ENCODE measurements at regions not wholly inside any gene's neighbourhood (a gene's known extent, or its start where the extent isn't known, plus 50 kb on each side); places are given as distances from the start of the nearest gene placed in this dataset.

DNA sequence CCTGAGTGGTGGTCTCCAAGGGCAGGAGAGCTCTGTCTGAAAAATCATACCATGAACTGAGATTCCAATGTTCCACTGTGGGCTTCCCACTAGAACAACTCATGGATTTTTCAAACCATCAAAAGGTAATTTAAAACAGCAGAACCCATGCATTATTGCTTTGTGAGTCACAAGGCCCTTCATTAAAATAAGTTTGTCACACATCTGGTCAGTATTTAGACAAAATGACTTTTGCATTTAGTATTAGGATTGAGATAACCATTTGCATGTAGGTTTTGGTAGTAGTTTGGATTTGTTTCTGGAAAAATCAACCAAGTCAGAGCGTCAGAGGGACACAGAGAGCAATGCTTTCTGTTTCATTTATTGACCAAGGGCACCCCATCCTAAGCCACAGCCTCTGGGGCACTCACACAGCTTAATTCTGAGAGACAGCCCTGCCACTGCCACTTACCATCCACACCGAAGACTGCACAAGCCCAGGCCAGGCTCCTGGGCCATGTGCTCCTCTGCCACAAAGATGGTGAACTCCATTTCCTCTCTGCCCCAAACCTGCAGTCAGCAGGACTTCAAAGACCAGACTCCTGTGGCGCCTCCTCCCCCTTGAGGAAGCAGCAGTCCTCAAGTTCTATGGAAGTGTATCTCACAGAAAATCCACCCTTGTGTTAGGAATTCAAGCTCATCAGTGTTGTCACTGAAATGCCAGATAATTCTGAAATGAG, 132.6 kb upstream of the DUSP10 start:
- no peak for DNase-seq (ENCODE audit: low read depth, low spot score)
- Histone ChIP-seq H3K9ac (ENCODE audit: insufficient read length, low read depth) (no peak overlapping the region), H3K9me3 (ENCODE audit: insufficient read depth, low read length) (no peaks in the 10 kb centered on the region)

DNA sequence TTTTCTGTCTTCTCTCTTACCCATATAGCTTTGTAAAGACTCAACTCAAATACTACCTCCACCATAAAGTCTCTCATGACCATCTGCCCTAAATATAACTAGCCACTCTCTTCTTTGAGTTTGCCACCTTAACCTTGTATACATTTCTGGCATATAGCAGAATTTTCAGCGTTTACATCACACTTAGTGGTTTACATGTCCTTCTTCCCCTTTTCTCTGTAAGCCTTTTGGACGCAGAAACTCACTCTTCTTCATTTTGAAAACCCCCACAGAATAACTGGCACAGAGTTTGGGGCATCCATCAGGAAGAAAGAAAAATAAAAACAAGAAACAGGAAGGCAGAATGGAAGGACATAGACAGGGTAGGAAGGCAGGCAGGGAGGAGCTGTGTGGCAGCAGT, 131.8 kb upstream of the DUSP10 start:
- no peaks in the 10 kb centered on the region for H3K36me3 ChIP-seq (ENCODE audit: insufficient read depth, insufficient read length, low read length)
- H3K9ac ChIP-seq (ENCODE audit: insufficient read length, low read depth), result no peak overlapping the region
- DNase-seq (ENCODE audit: low read depth, low spot score), result no peak
- H3K4me1 ChIP-seq (ENCODE audit: insufficient read depth, insufficient read length), result no peaks in the 10 kb centered on the region
- no peak overlapping the region for H3K4me3 ChIP-seq (ENCODE audit: insufficient read length, low read depth)
- TF ChIP-seq YY1 (IDR thresholded peaks at IDR 0.05; ENCODE audit: insufficient read depth, insufficient read length), result no peak
- no peak for TF ChIP-seq SUZ12 (IDR thresholded peaks at IDR 0.05; ENCODE audit: extremely low read depth, insufficient read depth, insufficient read length)
- TF ChIP-seq ZNF274 (IDR thresholded peaks at IDR 0.05; ENCODE audit: low read depth, low read length), result no peak
- no peaks in the 10 kb centered on the region for H3K27me3 ChIP-seq (ENCODE audit: insufficient read depth, insufficient read length)
- no peaks in the 10 kb centered on the region for H3K9me3 ChIP-seq (ENCODE audit: insufficient read depth, low read length)

More for the DNA sequence above, 132.6 kb upstream of the DUSP10 start:
- Histone ChIP-seq H3K4me3 (ENCODE audit: insufficient read length, low read depth) (no peak overlapping the region), H3K27me3 (ENCODE audit: insufficient read depth, insufficient read length) (no peaks in the 10 kb centered on the region), H3K4me1 (ENCODE audit: insufficient read depth, insufficient read length) (no peaks in the 10 kb centered on the region), H3K36me3 (ENCODE audit: insufficient read depth, insufficient read length, low read length) (no peaks in the 10 kb centered on the region)
- TF ChIP-seq YY1 (IDR thresholded peaks at IDR 0.05; ENCODE audit: insufficient read depth, insufficient read length) (no peak), ZNF274 (IDR thresholded peaks at IDR 0.05; ENCODE audit: low read depth, low read length) (no peak), SUZ12 (IDR thresholded peaks at IDR 0.05; ENCODE audit: extremely low read depth, insufficient read depth, insufficient read length) (no peak)

- no peak for DNase-seq (ENCODE audit: low read depth, low spot score)
- no peaks in the 10 kb centered on the region for H3K4me1 ChIP-seq (ENCODE audit: insufficient read depth, insufficient read length)
- no peaks in the 10 kb centered on the region for H3K27me3 ChIP-seq (ENCODE audit: insufficient read depth, insufficient read length)
- H3K36me3 ChIP-seq (ENCODE audit: insufficient read depth, insufficient read length, low read length), result no peaks in the 10 kb centered on the region
- H3K9ac ChIP-seq (ENCODE audit: insufficient read length, low read depth), result no peak overlapping the region
- no peak overlapping the region for H3K4me3 ChIP-seq (ENCODE audit: insufficient read length, low read depth)
- H3K9me3 ChIP-seq (ENCODE audit: insufficient read depth, low read length), result no peaks in the 10 kb centered on the region
- TF ChIP-seq ZNF274 (IDR thresholded peaks at IDR 0.05; ENCODE audit: low read depth, low read length) (no peak), YY1 (IDR thresholded peaks at IDR 0.05; ENCODE audit: insufficient read depth, insufficient read length) (no peak), SUZ12 (IDR thresholded peaks at IDR 0.05; ENCODE audit: extremely low read depth, insufficient read depth, insufficient read length) (no peak)
These were observed 129.2 kb upstream of the DUSP10 start for GRCh38 chr1:221871056-221871455.

- TF ChIP-seq YY1 (IDR thresholded peaks at IDR 0.05; ENCODE audit: insufficient read depth, insufficient read length) (no peak), ZNF274 (IDR thresholded peaks at IDR 0.05; ENCODE audit: low read depth, low read length) (no peak), SUZ12 (IDR thresholded peaks at IDR 0.05; ENCODE audit: extremely low read depth, insufficient read depth, insufficient read length) (no peak)
- Histone ChIP-seq H3K9ac (ENCODE audit: insufficient read length, low read depth) (no peak overlapping the region), H3K27me3 (ENCODE audit: insufficient read depth, insufficient read length) (no peaks in the 10 kb centered on the region), H3K9me3 (ENCODE audit: insufficient read depth, low read length) (no peaks in the 10 kb centered on the region), H3K4me3 (ENCODE audit: insufficient read length, low read depth) (no peak overlapping the region), H3K4me1 (ENCODE audit: insufficient read depth, insufficient read length) (no peaks in the 10 kb centered on the region), H3K36me3 (ENCODE audit: insufficient read depth, insufficient read length, low read length) (no peaks in the 10 kb centered on the region)
- DNase-seq (ENCODE audit: low read depth, low spot score), result no peak
These were observed 127.9 kb upstream of the DUSP10 start for GRCh38 chr1:221869779-221870178.

DNA sequence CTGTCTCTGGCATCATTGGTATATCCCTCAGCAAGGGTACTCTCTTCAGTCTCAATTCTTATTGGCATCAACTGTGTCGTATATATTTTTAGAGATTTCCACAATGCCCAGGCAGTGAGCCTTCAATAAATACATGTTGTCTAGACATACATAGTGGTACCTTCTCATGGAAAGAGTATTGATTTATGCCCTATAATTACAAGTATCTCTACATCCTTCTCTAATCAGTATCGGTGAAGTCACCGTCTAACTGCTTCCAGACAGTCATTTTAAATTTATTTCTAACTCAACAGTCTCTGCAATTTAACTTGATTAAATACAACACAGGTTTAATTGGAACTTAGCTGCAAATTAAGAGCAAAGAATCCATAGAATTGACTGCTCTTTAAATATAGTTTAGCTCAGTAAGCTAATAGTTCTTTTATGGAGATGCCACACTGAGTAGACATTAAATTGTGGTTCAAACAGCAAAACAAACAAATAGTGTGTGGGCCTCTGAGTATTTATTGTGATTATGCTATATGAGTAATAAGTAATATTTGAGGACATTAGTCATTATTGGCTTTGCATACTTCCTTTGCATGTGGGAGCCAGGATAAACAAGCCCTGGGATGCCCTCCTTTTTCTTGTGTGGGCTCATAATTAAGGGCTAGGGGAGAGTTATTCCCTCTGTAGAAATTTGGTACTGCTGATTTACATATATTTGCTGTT, 126.9 kb upstream of the DUSP10 start:
- Histone ChIP-seq H3K36me3 (ENCODE audit: insufficient read depth, insufficient read length, low read length) (no peaks in the 10 kb centered on the region), H3K9ac (ENCODE audit: insufficient read length, low read depth) (no peak overlapping the region), H3K4me1 (ENCODE audit: insufficient read depth, insufficient read length) (no peaks in the 10 kb centered on the region), H3K27me3 (ENCODE audit: insufficient read depth, insufficient read length) (no peaks in the 10 kb centered on the region), H3K4me3 (ENCODE audit: insufficient read length, low read depth) (no peak overlapping the region), H3K9me3 (ENCODE audit: insufficient read depth, low read length) (no peaks in the 10 kb centered on the region)
- TF ChIP-seq YY1 (IDR thresholded peaks at IDR 0.05; ENCODE audit: insufficient read depth, insufficient read length), result no peak
- no peak for TF ChIP-seq ZNF274 (IDR thresholded peaks at IDR 0.05; ENCODE audit: low read depth, low read length)
- TF ChIP-seq SUZ12 (IDR thresholded peaks at IDR 0.05; ENCODE audit: extremely low read depth, insufficient read depth, insufficient read length), result no peak
- DNase-seq (ENCODE audit: low read depth, low spot score), result no peak

DNA sequence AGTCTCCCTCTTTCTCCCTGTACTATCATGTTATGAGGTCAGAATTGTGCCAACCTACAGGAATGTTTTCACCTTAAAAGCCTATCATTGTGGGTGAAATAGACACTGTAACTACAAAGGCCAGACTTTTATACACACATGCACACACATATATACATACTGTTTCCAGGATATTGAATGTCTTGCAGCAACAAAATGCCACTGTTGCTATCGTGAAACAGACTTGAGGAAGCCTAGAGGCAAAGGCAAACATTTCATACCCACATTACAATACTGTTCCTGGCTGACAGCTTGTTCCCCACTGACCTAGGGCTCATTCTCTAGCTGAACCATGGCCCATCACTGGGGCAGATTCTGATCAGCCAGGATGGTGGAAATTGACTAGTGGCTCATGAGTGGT, 125.1 kb upstream of the DUSP10 start:
- Histone ChIP-seq H3K9ac (ENCODE audit: insufficient read length, low read depth) (no peak overlapping the region), H3K4me3 (ENCODE audit: insufficient read length, low read depth) (no peak overlapping the region), H3K27me3 (ENCODE audit: insufficient read depth, insufficient read length) (no peaks in the 10 kb centered on the region), H3K4me1 (ENCODE audit: insufficient read depth, insufficient read length) (no peaks in the 10 kb centered on the region), H3K36me3 (ENCODE audit: insufficient read depth, insufficient read length, low read length) (no peaks in the 10 kb centered on the region), H3K9me3 (ENCODE audit: insufficient read depth, low read length) (no peaks in the 10 kb centered on the region)
- no peak for DNase-seq (ENCODE audit: low read depth, low spot score)
- TF ChIP-seq YY1 (IDR thresholded peaks at IDR 0.05; ENCODE audit: insufficient read depth, insufficient read length) (no peak), ZNF274 (IDR thresholded peaks at IDR 0.05; ENCODE audit: low read depth, low read length) (no peak)

DNA sequence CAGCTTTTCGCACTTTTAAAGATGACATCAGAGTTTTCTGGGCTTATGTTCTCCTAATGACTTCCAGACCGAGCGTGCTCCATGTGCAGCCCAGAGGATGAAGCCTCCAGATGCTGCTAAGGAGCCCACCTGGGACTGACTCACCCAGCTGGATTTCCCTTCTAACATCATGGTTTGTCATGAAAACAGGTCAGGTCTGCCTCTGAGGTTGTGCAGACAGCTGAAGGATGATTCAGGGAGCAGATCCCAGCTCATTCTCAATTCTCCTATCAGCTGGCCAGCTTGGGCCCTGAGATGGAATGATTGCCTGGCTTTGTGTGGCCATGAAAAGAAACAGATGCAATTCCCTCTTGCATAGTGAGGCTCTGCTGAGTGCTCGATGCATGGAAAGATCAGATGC, 123.9 kb upstream of the DUSP10 start:
- DNase-seq (ENCODE audit: low read depth, low spot score), result no peak
- Histone ChIP-seq H3K4me3 (ENCODE audit: insufficient read length, low read depth) (no peak overlapping the region), H3K9me3 (ENCODE audit: insufficient read depth, low read length) (no peaks in the 10 kb centered on the region), H3K9ac (ENCODE audit: insufficient read length, low read depth) (no peak overlapping the region), H3K36me3 (ENCODE audit: insufficient read depth, insufficient read length, low read length) (no peaks in the 10 kb centered on the region), H3K4me1 (ENCODE audit: insufficient read depth, insufficient read length) (no peaks in the 10 kb centered on the region), H3K27me3 (ENCODE audit: insufficient read depth, insufficient read length) (no peaks in the 10 kb centered on the region)
- TF ChIP-seq ZNF274 (IDR thresholded peaks at IDR 0.05; ENCODE audit: low read depth, low read length) (no peak), YY1 (IDR thresholded peaks at IDR 0.05; ENCODE audit: insufficient read depth, insufficient read length) (no peak), SUZ12 (IDR thresholded peaks at IDR 0.05; ENCODE audit: extremely low read depth, insufficient read depth, insufficient read length) (no peak)

All from NT2/D1 (cell line).